ENCODE measurements at regions not wholly inside any gene's neighbourhood (a gene's known extent, or its start where the extent isn't known, plus 50 kb on each side); places are given as distances from the start of the nearest gene placed in this dataset.

DNA sequence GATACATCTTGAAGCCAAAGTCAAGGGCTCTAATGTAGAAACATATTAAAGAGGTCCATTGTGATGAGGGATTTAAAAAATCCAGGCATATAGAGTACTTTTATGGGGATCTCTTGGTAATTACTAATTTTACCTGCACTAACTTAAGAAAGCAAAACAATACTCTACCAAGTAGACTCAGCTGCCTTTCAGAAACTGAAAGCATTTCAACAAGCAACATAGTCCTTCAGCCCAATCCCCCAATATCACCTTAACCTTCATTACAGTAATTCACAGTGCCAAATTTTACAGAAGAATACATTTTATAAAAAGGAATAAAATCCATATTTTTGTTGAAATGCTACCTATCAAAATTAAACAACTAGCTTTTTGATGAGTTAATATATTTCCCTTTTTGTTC lies 422.9 kb downstream of the DTHD1 start:
- TF ChIP-seq, protein P1, sequence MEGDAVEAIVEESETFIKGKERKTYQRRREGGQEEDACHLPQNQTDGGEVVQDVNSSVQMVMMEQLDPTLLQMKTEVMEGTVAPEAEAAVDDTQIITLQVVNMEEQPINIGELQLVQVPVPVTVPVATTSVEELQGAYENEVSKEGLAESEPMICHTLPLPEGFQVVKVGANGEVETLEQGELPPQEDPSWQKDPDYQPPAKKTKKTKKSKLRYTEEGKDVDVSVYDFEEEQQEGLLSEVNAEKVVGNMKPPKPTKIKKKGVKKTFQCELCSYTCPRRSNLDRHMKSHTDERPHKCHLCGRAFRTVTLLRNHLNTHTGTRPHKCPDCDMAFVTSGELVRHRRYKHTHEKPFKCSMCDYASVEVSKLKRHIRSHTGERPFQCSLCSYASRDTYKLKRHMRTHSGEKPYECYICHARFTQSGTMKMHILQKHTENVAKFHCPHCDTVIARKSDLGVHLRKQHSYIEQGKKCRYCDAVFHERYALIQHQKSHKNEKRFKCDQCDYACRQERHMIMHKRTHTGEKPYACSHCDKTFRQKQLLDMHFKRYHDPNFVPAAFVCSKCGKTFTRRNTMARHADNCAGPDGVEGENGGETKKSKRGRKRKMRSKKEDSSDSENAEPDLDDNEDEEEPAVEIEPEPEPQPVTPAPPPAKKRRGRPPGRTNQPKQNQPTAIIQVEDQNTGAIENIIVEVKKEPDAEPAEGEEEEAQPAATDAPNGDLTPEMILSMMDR (IDR thresholded peaks at IDR 0.05 in 4 of 5, conservative IDR thresholded peaks at IDR 0.05 in 1 of 5) = no peak
- no peak for TF ChIP-seq POLR2A (IDR thresholded peaks at IDR 0.05)

Data from gastrocnemius medialis (tissue), 4 donors.